Ishikawa (cell line): ENCODE measurements at regions not wholly inside any gene's neighbourhood (a gene's known extent, or its start where the extent isn't known, plus 50 kb on each side); places are given as distances from the start of the nearest gene placed in this dataset.

Experiments
- CREB1 ChIP-seq: IDR thresholded peaks from 2 replicates; pipeline ENCODE4 v1.6.1; 2012; ENCODE audit warnings: low read depth
- EGR1 ChIP-seq: IDR thresholded peaks from 2 replicates; pipeline ENCODE4 v1.6.1; 2012
- EP300 ChIP-seq: IDR thresholded peaks from 2 replicates; pipeline ENCODE4 v1.6.1; 2012; ENCODE audit warnings: borderline replicate concordance
- FOXM1 ChIP-seq: IDR thresholded peaks from 2 replicates; pipeline ENCODE4 v1.6.1; 2012; ENCODE audit warnings: low read depth, borderline replicate concordance
- NFIC ChIP-seq: IDR thresholded peaks from 2 replicates; pipeline ENCODE4 v1.6.1; 2012
- RAD21 ChIP-seq: IDR thresholded peaks from 2 replicates; pipeline ENCODE4 v1.6.1; 2012; ENCODE audit warnings: low read depth
- YY1 ChIP-seq: IDR thresholded peaks from 2 replicates; pipeline ENCODE4 v1.6.1; 2012; ENCODE audit warnings: low read depth
- TF ChIP-seq, protein P1 (sequence below): IDR thresholded peaks from 2 replicates; pipeline ENCODE4 v1.6.1; 2012
- TF ChIP-seq, protein P2 (sequence below): IDR thresholded peaks from 2 replicates; pipeline ENCODE4 v1.6.1; 2012; ENCODE audit warnings: low read depth, mild to moderate bottlenecking

DNA sequence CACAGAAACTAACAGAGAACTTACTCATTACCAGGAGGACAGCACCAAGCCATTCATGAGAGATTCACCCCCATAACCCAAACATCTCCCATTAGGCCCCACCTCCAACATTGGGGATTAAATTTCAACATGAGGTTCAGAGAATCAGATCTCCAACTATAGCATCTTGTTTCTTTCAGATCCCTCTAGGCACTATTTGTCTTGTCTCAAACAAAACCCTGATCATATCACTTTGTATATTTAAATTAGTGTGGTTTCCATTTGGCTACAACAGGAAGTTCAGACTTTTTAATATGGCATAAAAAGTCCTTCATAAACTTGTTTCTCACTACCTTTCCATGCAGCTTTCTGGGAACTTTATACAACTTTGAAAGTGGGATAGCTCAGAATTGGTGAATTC, 699.0 kb upstream of the MIR17HG start:
- TF ChIP-seq CREB1 (no peak), EGR1 (no peak), EP300 (no peak), RAD21 (no peak), YY1 (no peak), NFIC (no peak), FOXM1 (no peak)
- TF ChIP-seq, protein P1, sequence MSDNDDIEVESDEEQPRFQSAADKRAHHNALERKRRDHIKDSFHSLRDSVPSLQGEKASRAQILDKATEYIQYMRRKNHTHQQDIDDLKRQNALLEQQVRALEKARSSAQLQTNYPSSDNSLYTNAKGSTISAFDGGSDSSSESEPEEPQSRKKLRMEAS, result no peak
- TF ChIP-seq, protein P2, sequence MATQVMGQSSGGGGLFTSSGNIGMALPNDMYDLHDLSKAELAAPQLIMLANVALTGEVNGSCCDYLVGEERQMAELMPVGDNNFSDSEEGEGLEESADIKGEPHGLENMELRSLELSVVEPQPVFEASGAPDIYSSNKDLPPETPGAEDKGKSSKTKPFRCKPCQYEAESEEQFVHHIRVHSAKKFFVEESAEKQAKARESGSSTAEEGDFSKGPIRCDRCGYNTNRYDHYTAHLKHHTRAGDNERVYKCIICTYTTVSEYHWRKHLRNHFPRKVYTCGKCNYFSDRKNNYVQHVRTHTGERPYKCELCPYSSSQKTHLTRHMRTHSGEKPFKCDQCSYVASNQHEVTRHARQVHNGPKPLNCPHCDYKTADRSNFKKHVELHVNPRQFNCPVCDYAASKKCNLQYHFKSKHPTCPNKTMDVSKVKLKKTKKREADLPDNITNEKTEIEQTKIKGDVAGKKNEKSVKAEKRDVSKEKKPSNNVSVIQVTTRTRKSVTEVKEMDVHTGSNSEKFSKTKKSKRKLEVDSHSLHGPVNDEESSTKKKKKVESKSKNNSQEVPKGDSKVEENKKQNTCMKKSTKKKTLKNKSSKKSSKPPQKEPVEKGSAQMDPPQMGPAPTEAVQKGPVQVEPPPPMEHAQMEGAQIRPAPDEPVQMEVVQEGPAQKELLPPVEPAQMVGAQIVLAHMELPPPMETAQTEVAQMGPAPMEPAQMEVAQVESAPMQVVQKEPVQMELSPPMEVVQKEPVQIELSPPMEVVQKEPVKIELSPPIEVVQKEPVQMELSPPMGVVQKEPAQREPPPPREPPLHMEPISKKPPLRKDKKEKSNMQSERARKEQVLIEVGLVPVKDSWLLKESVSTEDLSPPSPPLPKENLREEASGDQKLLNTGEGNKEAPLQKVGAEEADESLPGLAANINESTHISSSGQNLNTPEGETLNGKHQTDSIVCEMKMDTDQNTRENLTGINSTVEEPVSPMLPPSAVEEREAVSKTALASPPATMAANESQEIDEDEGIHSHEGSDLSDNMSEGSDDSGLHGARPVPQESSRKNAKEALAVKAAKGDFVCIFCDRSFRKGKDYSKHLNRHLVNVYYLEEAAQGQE, result no peak
